NCI-H82 treated with DMSO at 0.1 percent for 48 hours (cell line): ENCODE measurements at regions not wholly inside any gene's neighbourhood (a gene's known extent, or its start where the extent isn't known, plus 50 kb on each side); places are given as distances from the start of the nearest gene placed in this dataset.
"Not testable (repeated sequence)": the region's sequence is repeated elsewhere in the genome, so short reads cannot be mapped to it uniquely, and the experiment has no call there.

Experiments
- DNase-seq: peaks from one replicate; lab custom pipeline; 2025; ENCODE audit not compliant: unreplicated experiment; lab: John Stamatoyannopoulos, UW

- DNase-seq: not testable (repeated sequence)
These were observed 521.1 kb downstream of the ETNK1 start for GRCh38 chr12:23146070-23146469.

GRCh38 chr12:23168459-23168858, 543.5 kb downstream of the ETNK1 start:
- no peak for DNase-seq

- no peak for DNase-seq
These were observed 544.2 kb downstream of the ETNK1 start for GRCh38 chr12:23169012-23169695.

- no peak for DNase-seq
These were observed 544.7 kb downstream of the ETNK1 start for GRCh38 chr12:23169696-23170013.

GRCh38 chr12:23174917-23175316, 549.9 kb downstream of the ETNK1 start:
- no peak for DNase-seq

- DNase-seq: no peak
These were observed 560.4 kb downstream of the ETNK1 start for GRCh38 chr12:23185346-23185745.

GRCh38 chr12:23186950-23187349, 562.0 kb downstream of the ETNK1 start:
- no peak for DNase-seq

- no peak for DNase-seq
These were observed 568.6 kb downstream of the ETNK1 start for GRCh38 chr12:23193552-23193951.

GRCh38 chr12:23197266-23197665, 572.3 kb downstream of the ETNK1 start:
- no peak for DNase-seq

GRCh38 chr12:23202728-23203127, 577.8 kb downstream of the ETNK1 start:
- no peak for DNase-seq

GRCh38 chr12:23204933-23205778, 580.2 kb downstream of the ETNK1 start:
- DNase-seq: peak; percentile 64

- DNase-seq: no peak
These were observed 584.8 kb downstream of the ETNK1 start for GRCh38 chr12:23209793-23210192.

GRCh38 chr12:23210573-23210972, 585.6 kb downstream of the ETNK1 start:
- DNase-seq: no peak

GRCh38 chr12:23211384-23212320, 586.7 kb downstream of the ETNK1 start:
- DNase-seq: no peak

GRCh38 chr12:23217158-23217557, 592.2 kb downstream of the ETNK1 start:
- DNase-seq: no peak

GRCh38 chr12:23217667-23218066, 592.7 kb downstream of the ETNK1 start:
- no peak for DNase-seq

- peak; percentile 30 for DNase-seq
These were observed 596.1 kb downstream of the ETNK1 start for GRCh38 chr12:23221066-23221465.

- no peak for DNase-seq
These were observed 597.0 kb downstream of the ETNK1 start for GRCh38 chr12:23221926-23222325.

GRCh38 chr12:23222801-23223200, 597.8 kb downstream of the ETNK1 start:
- DNase-seq: no peak

GRCh38 chr12:23228101-23228500, 603.1 kb downstream of the ETNK1 start:
- no peak for DNase-seq

- no peak for DNase-seq
These were observed 605.9 kb downstream of the ETNK1 start for GRCh38 chr12:23230899-23231298.
